HEK293T (cell line): ENCODE measurements at regions not wholly inside any gene's neighbourhood (a gene's known extent, or its start where the extent isn't known, plus 50 kb on each side); places are given as distances from the start of the nearest gene placed in this dataset.

ENCODE experiments used
- BHLHE40 ChIP-seq: fragments of 450-650 bp; IDR thresholded peaks from 2 replicates; pipeline ENCODE4 v1.6.1; 2016; ENCODE audit warnings: mild to moderate bottlenecking, moderate library complexity, borderline replicate concordance
- ELF4 ChIP-seq: fragments of 450-650 bp; IDR thresholded peaks from 2 replicates; pipeline ENCODE4 v1.6.1; 2017; ENCODE audit warnings: antibody characterized with exemption
- FOXM1 ChIP-seq: fragments of 450-650 bp; IDR thresholded peaks from 2 replicates; pipeline ENCODE4 v1.6.1; 2017; ENCODE audit warnings: mild to moderate bottlenecking, borderline replicate concordance
- L3MBTL2 ChIP-seq: fragments of 450-650 bp; conservative IDR thresholded peaks from 2 replicates; pipeline ENCODE4 v1.6.1; 2016; ENCODE audit warnings: mild to moderate bottlenecking
- NFRKB ChIP-seq: fragments of 450-650 bp; IDR thresholded peaks from 2 replicates; pipeline ENCODE4 v1.6.1; 2016; ENCODE audit warnings: mild to moderate bottlenecking, moderate library complexity
- PKNOX1 ChIP-seq: fragments of 450-650 bp; IDR thresholded peaks from 2 replicates; pipeline ENCODE4 v1.6.1; 2016
- SUZ12 ChIP-seq: fragments of 450-650 bp; IDR thresholded peaks from 2 replicates; pipeline ENCODE4 v1.6.1; 2016; ENCODE audit warnings: mild to moderate bottlenecking
- ZNF384 ChIP-seq: fragments of 450-650 bp; IDR thresholded peaks from 2 replicates; pipeline ENCODE4 v1.6.1; 2016

- TF ChIP-seq PKNOX1 (no peak), ELF4 (no peak), BHLHE40 (no peak), NFRKB (no peak), SUZ12 (no peak), L3MBTL2 (no peak), FOXM1 (no peak), ZNF384 (no peak)
These were observed 135.7 kb downstream of the AASDH start for GRCh38 chr4:56251556-56251955.
